K562 (cell line): ENCODE measurements at regions not wholly inside any gene's neighbourhood (a gene's known extent, or its start where the extent isn't known, plus 50 kb on each side); places are given as distances from the start of the nearest gene placed in this dataset.

Experiments
- BHLHE40 ChIP-seq: IDR thresholded peaks from 2 replicates; pipeline ENCODE4 v1.6.1; 2011; ENCODE audit warnings: low read length, improper control_type of control experiment
- BRD9 ChIP-seq: fragments of 450-650 bp; IDR thresholded peaks from 2 replicates; pipeline ENCODE4 v1.6.1; 2018; ENCODE audit warnings: low read depth; ENCODE audit not compliant: partially characterized antibody
- GMEB1 ChIP-seq: fragments of 250-450 bp; sonication (Bioruptor Pico); IDR thresholded peaks from 2 replicates; pipeline ENCODE4 v1.4.0; 2020; ENCODE audit warnings: mild to moderate bottlenecking
- GTF2E2 ChIP-seq: fragments of 200-800 bp; sonication (Bioruptor generic); IDR thresholded peaks from 2 replicates; pipeline ENCODE4 v1.6.1; 2016; ENCODE audit warnings: missing genetic modification characterization, missing compliant biosample characterization
- HDAC1 ChIP-seq, 2 experiments: fragments of 450-650 bp; IDR thresholded peaks; 2 replicates each; pipeline ENCODE4 v1.6.1; 2016 to 2017; ENCODE audit warnings: inconsistent platforms in 1 of 2, mild to moderate bottlenecking in 1 of 2, moderate library complexity in 1 of 2
- KDM5B ChIP-seq: fragments of 200-600 bp; sonication (generic); IDR thresholded peaks from 2 replicates; pipeline ENCODE4 v1.6.1; 2012; ENCODE audit warnings: low read depth, mild to moderate bottlenecking, moderate library complexity, low read length, control low read depth, inconsistent platforms; ENCODE audit not compliant: insufficient replicate concordance
- L3MBTL2 ChIP-seq: fragments of 450-650 bp; IDR thresholded peaks from 2 replicates; pipeline ENCODE4 v1.6.1; 2016; ENCODE audit warnings: mild to moderate bottlenecking, moderate library complexity
- MAFF ChIP-seq: IDR thresholded peaks from 2 replicates; pipeline ENCODE4 v1.6.1; 2012; ENCODE audit warnings: low read length, improper control_type of control experiment
- MAFK ChIP-seq: IDR thresholded peaks from 2 replicates; pipeline ENCODE4 v1.6.1; 2011; ENCODE audit warnings: low read length, improper control_type of control experiment
- MECOM ChIP-seq: fragments of 250-450 bp; sonication (Bioruptor Pico); IDR thresholded peaks from 2 replicates; pipeline ENCODE4 v1.8.0; 2022; ENCODE audit warnings: inconsistent platforms
- MTA2 ChIP-seq: fragments of 450-650 bp; IDR thresholded peaks from 2 replicates; pipeline ENCODE4 v1.6.1; 2016; ENCODE audit warnings: low read depth
- MXI1 ChIP-seq: IDR thresholded peaks from 2 replicates; pipeline ENCODE4 v1.6.1; 2011; ENCODE audit warnings: low read depth, mild to moderate bottlenecking, improper control_type of control experiment, low read length
- NR2C2 ChIP-seq, 2 experiments: fragments of 200-800 bp in 1 of 2; sonication (Bioruptor generic) in 1 of 2; sonication (generic) in 1 of 2; formaldehyde crosslinking in 1 of 2; IDR thresholded peaks; 2 replicates each; pipeline versions ENCODE4 v1.6.1 to v1.8.0; 2016 to 2022; ENCODE audit warnings: mild to moderate bottlenecking in 1 of 2, missing compliant biosample characterization in 1 of 2, missing genetic modification characterization in 1 of 2, missing genetic modification reagents in 1 of 2
- NR2F6 ChIP-seq: fragments of 450-650 bp; formaldehyde crosslinking; IDR thresholded peaks from 2 replicates; pipeline ENCODE4 v1.4.0; 2020; ENCODE audit warnings: mild to moderate bottlenecking
- RBM17 ChIP-seq: fragments of 200-400 bp; formaldehyde crosslinking; IDR thresholded peaks from 2 replicates; pipeline ENCODE4 v1.6.1; 2017; ENCODE audit warnings: low read depth, mild to moderate bottlenecking, low read length, borderline replicate concordance
- RBM34 ChIP-seq: fragments of 200-400 bp; formaldehyde crosslinking; IDR thresholded peaks from 2 replicates; pipeline ENCODE4 v1.6.1; 2018; ENCODE audit warnings: low read length, borderline replicate concordance; ENCODE audit not compliant: insufficient read depth
- SAFB ChIP-seq: fragments of 200-400 bp; formaldehyde crosslinking; IDR thresholded peaks from 2 replicates; pipeline ENCODE4 v1.6.1; 2017; ENCODE audit warnings: low read depth, low read length, borderline replicate concordance
- SMARCB1 ChIP-seq: IDR thresholded peaks from 2 replicates; pipeline ENCODE4 v1.6.1; 2011; ENCODE audit warnings: improper control_type of control experiment, low read depth; ENCODE audit not compliant: insufficient read length
- SNIP1 ChIP-seq: fragments of 450-650 bp; IDR thresholded peaks from 2 replicates; pipeline ENCODE4 v1.7.1; 2017; ENCODE audit warnings: low read depth, mild to moderate bottlenecking
- SNRNP70 ChIP-seq: fragments of 200-400 bp; formaldehyde crosslinking; optimal IDR thresholded peaks from 2 replicates; pipeline ENCODE3; 2017; ENCODE audit warnings: low read depth, low read length
- SREBF1 ChIP-seq: fragments of 150-350 bp; IDR thresholded peaks from 2 replicates; pipeline ENCODE4 v1.6.1; 2014; ENCODE audit warnings: antibody characterized with exemption, low read depth, low read length, borderline replicate concordance
- TCF7 ChIP-seq: sonication (generic); IDR thresholded peaks from 2 replicates; pipeline ENCODE4 v1.6.1; 2016; ENCODE audit warnings: antibody characterized with exemption, borderline replicate concordance
- TFAM ChIP-seq: fragments of 250-450 bp; sonication (Bioruptor Pico); conservative IDR thresholded peaks from 2 replicates; pipeline ENCODE4 v1.5.0; 2021; ENCODE audit warnings: mild to moderate bottlenecking, moderate library complexity
- THRB ChIP-seq: fragments of 450-650 bp; formaldehyde crosslinking; conservative IDR thresholded peaks from 2 replicates; pipeline ENCODE4 v1.4.0; 2022; ENCODE audit warnings: mild to moderate bottlenecking, missing genetic modification characterization
- TRIM24 ChIP-seq, 2 experiments: fragments of 450-650 bp; IDR thresholded peaks; 2 replicates each; pipeline ENCODE4 v1.6.1; 2016
- ZBTB17 ChIP-seq: fragments of 450-650 bp; formaldehyde crosslinking; IDR thresholded peaks from 2 replicates; pipeline ENCODE4 v1.4.0; 2020; ENCODE audit warnings: mild to moderate bottlenecking
- ZNF133 ChIP-seq: fragments of 250-450 bp; sonication (Bioruptor Pico); IDR thresholded peaks from 2 replicates; pipeline ENCODE4 v1.4.0; 2020; ENCODE audit warnings: mild to moderate bottlenecking
- ZNF140 ChIP-seq: fragments of 250-450 bp; sonication (Bioruptor Pico); IDR thresholded peaks from 2 replicates; pipeline ENCODE4 v1.8.0; 2021; ENCODE audit warnings: moderate library complexity, mild to moderate bottlenecking, inconsistent platforms
- ZNF699 ChIP-seq: fragments of 250-450 bp; sonication (Bioruptor Pico); IDR thresholded peaks from 2 replicates; pipeline ENCODE4 v1.8.0; 2021; ENCODE audit warnings: mild to moderate bottlenecking, moderate library complexity; ENCODE audit not compliant: insufficient replicate concordance

GRCh38 chr6:154613137-154613676, 102.7 kb upstream of the CNKSR3 start (continued):
- TF ChIP-seq GMEB1 (CRISPR knock-in tag), result no peak
- TF ChIP-seq L3MBTL2, result peak; percentile 73
- no peak for TF ChIP-seq ZBTB17 (CRISPR knock-in tag)
- TF ChIP-seq TRIM24 (IDR thresholded peaks at IDR 0.05), result peak; percentile 19 to 50; a peak in 1 of 4 replicates
- no peak for TF ChIP-seq MXI1
- TF ChIP-seq ZNF699 (CRISPR knock-in tag), result no peak
- no peak for TF ChIP-seq BHLHE40
- no peak for TF ChIP-seq SNIP1
- no peak for TF ChIP-seq SREBF1
- no peak for TF ChIP-seq BRD9
- no peak for TF ChIP-seq RBM34
- TF ChIP-seq ZNF133, result no peak
- TF ChIP-seq NR2F6 (CRISPR knock-in tag), result no peak
- TF ChIP-seq GTF2E2, result no peak
- no peak for TF ChIP-seq SNRNP70
- TF ChIP-seq MAFF, result peak; percentile 92
- TF ChIP-seq TCF7, result no peak
- TF ChIP-seq MAFK, result peak; percentile 95
- TF ChIP-seq MECOM (CRISPR knock-in tag), result no peak
- peak; percentile 54; the same call in 1 of the 2 replicates for TF ChIP-seq NR2C2 (CRISPR knock-in tag; IDR thresholded peaks at IDR 0.05)
- TF ChIP-seq NR2C2 (tag; IDR thresholded peaks at IDR 0.05), result no peak
- TF ChIP-seq SAFB, result no peak
- no peak for TF ChIP-seq SMARCB1
- TF ChIP-seq KDM5B, result no peak
- 0 out of 2 replicates have a peak, but pooled peaks have one; percentile 5 for TF ChIP-seq MTA2
- TF ChIP-seq THRB, result no peak; the same call in 1 of the 2 replicates
- peak in 1 of 2 experiments; percentile 62; a peak in 1 of 4 replicates for TF ChIP-seq HDAC1 (IDR thresholded peaks at IDR 0.05)
- TF ChIP-seq RBM17, result no peak
- TF ChIP-seq ZNF140 (CRISPR knock-in tag), result no peak
- no peak for TF ChIP-seq TFAM
